ENCODE measurements at regions not wholly inside any gene's neighbourhood (a gene's known extent, or its start where the extent isn't known, plus 50 kb on each side); places are given as distances from the start of the nearest gene placed in this dataset.

DNA sequence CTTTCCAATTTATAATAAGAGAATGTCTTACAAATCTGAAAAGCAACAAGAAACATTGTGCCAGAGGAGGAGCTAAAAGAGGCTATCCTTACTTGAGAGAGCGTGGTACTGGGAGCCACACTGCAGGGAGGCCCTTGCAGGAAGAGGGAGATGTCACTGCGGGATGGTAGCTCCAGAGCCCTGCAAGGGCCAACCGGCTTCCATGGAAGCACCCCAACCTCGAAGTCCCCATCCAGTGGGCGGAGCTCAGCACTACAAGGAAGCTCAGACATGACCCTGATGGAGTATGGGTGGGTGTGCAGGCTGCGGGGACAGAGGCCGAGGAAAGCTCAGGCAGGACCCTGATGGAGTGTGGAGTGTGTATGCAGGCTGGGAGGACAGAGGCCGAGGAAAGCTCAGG lies 57.8 kb upstream of the RPS6KA2 start:
- no peak overlapping the region for H3K4me3 ChIP-seq (replicated peaks; ENCODE audit: low read depth, low read length)
- TF ChIP-seq CTCF (IDR thresholded peaks at IDR 0.05; ENCODE audit: low read length, missing control alignments): no peak
- no peak for DNase-seq (ENCODE audit: low read depth)

DNA sequence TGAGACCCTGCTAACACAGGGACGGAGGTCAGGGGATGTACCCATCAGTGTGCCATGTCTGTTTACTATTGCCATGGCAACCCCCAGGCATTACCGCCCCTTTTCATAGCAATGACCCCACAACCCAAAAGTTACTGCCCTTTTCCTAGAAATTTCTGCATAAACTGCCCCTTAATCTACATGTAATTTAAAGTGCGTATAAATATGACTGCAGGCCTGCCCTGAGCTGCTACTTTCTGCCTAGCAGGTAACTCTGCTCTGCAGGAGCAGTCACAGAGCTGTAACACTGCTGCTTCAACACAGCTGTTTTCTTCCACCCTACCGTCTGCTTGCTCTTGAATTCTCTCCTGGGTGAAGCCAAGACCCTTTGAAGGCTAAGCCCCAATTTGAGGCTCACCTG lies 57.1 kb upstream of the RPS6KA2 start:
- no peak for TF ChIP-seq CTCF (IDR thresholded peaks at IDR 0.05; ENCODE audit: low read length, missing control alignments)
- DNase-seq (ENCODE audit: low read depth): no peak
- H3K4me3 ChIP-seq (replicated peaks; ENCODE audit: low read depth, low read length): no peak overlapping the region

DNA sequence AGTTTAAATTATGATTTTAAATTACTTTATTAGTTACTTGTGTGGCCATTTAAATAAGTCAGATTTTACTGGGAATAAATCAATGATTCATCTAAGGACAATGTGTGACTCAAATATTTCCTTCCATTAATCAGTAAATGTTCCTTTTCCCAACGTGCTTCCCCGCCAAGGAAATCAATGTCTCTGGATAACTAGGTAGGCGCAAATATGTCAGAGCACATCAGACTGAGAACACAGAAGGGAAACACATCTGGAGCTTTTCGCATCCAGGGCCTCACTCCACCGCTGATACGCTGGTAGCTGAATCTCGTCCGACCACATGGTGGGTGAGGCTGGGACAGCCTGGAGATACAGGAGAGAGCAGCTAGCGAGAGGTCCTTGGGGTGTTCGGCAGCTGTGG lies 56.4 kb upstream of the RPS6KA2 start:
- DNase-seq (ENCODE audit: low read depth): peak; percentile 35
- TF ChIP-seq CTCF (IDR thresholded peaks at IDR 0.05; ENCODE audit: low read length, missing control alignments): no peak
- H3K4me3 ChIP-seq (replicated peaks; ENCODE audit: low read depth, low read length): no peak overlapping the region

DNA sequence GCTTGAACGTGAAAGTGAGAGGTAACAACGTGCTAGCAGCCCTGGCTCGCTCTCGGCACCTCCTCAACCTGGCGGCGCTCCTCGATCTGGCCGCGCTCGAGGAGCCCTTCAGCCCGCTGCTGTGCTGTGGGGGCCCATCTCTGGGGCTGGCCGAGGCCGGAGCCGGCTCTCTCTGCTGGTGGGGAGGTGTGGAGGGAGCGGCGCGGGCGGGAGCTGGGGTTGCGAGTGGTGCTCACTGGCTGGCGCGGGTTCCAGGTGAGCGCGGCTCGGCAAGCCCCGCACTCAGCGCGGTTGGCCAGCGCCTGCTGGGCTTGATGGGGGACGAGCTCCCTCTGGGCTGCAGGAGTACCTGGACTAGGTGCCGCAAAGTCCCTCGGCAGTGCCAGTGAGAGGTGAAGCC lies 52.5 kb upstream of the RPS6KA2 start:
- no peak for DNase-seq (ENCODE audit: low read depth)
- no peak overlapping the region for H3K4me3 ChIP-seq (replicated peaks; ENCODE audit: low read depth, low read length)
- TF ChIP-seq CTCF (IDR thresholded peaks at IDR 0.05; ENCODE audit: low read length, missing control alignments): no peak

GRCh38 chr6:166678426-166678825 lies 51.4 kb upstream of the RPS6KA2 start:
- no peak overlapping the region for H3K4me3 ChIP-seq (replicated peaks; ENCODE audit: low read depth, low read length)
- no peak for TF ChIP-seq CTCF (IDR thresholded peaks at IDR 0.05; ENCODE audit: low read length, missing control alignments)
- DNase-seq (ENCODE audit: low read depth): peak; percentile 40

- no peak for DNase-seq (ENCODE audit: low read depth)
- no peak overlapping the region for H3K4me3 ChIP-seq (replicated peaks; ENCODE audit: low read depth, low read length)
- TF ChIP-seq CTCF (IDR thresholded peaks at IDR 0.05; ENCODE audit: low read length, missing control alignments): no peak
Observed at GRCh38 chr6:166677941-166678340, 50.9 kb upstream of the RPS6KA2 start.
